ENCODE measurements at regions not wholly inside any gene's neighbourhood (a gene's known extent, or its start where the extent isn't known, plus 50 kb on each side); places are given as distances from the start of the nearest gene placed in this dataset.
A peak's percentile ranks its signal among the peaks of the same experiment; 100 is the strongest.

GRCh38 chr1:232452117-232452516 lies 177.8 kb downstream of the SIPA1L2 start:
- POLR2A ChIA-PET = no interaction called here
- Mint-ChIP-seq H3K27ac (no peak overlapping the region), H3K9me3 (no peaks in the 10 kb centered on the region), H3K4me1 (peaks cover 2% of the 10 kb centered on the region), H3K27me3 (peaks cover 5% of the 10 kb centered on the region), H3K36me3 (no peaks in the 10 kb centered on the region), H3K4me3 (no peak overlapping the region)
- ATAC-seq (ENCODE audit: low read depth) (peak; percentile 42), DNase-seq (no peak)

GRCh38 chr1:232451506-232451905 lies 178.4 kb downstream of the SIPA1L2 start:
- Mint-ChIP-seq H3K27ac (no peak overlapping the region), H3K36me3 (no peaks in the 10 kb centered on the region), H3K4me3 (no peak overlapping the region), H3K4me1 (peaks cover 2% of the 10 kb centered on the region), H3K9me3 (no peaks in the 10 kb centered on the region), H3K27me3 (peaks cover 5% of the 10 kb centered on the region)
- POLR2A ChIA-PET = no interaction called here
- ATAC-seq (ENCODE audit: low read depth) (no peak), DNase-seq (no peak)

GRCh38 chr1:232450615-232451014 lies 179.3 kb downstream of the SIPA1L2 start:
- peaks cover 2% of the 10 kb centered on the region for H3K4me1 Mint-ChIP-seq
- no peaks in the 10 kb centered on the region for H3K9me3 Mint-ChIP-seq
- ATAC-seq (ENCODE audit: low read depth) = no peak
- DNase-seq = no peak
- no peaks in the 10 kb centered on the region for H3K36me3 Mint-ChIP-seq
- POLR2A ChIA-PET = no interaction called here
- no peak overlapping the region for H3K4me3 Mint-ChIP-seq
- H3K27ac Mint-ChIP-seq = no peak overlapping the region
- peaks cover 5% of the 10 kb centered on the region for H3K27me3 Mint-ChIP-seq

GRCh38 chr1:232447125-232447524 lies 182.8 kb downstream of the SIPA1L2 start:
- ATAC-seq (ENCODE audit: low read depth) (no peak), DNase-seq (no peak)
- Mint-ChIP-seq H3K27ac (no peak overlapping the region), H3K9me3 (no peaks in the 10 kb centered on the region), H3K4me1 (peaks cover 2% of the 10 kb centered on the region), H3K4me3 (no peak overlapping the region), H3K36me3 (no peaks in the 10 kb centered on the region), H3K27me3 (peaks cover 5% of the 10 kb centered on the region)
- POLR2A ChIA-PET = no interaction called here

- ATAC-seq (ENCODE audit: low read depth) (no peak), DNase-seq (no peak)
- Mint-ChIP-seq H3K9me3 (no peaks in the 10 kb centered on the region), H3K36me3 (no peaks in the 10 kb centered on the region), H3K4me1 (peaks cover 2% of the 10 kb centered on the region), H3K4me3 (no peak overlapping the region), H3K27me3 (no peaks in the 10 kb centered on the region), H3K27ac (no peak overlapping the region)
- POLR2A ChIA-PET = no interaction called here
These were observed 184.4 kb downstream of the SIPA1L2 start for GRCh38 chr1:232445361-232446106.

- H3K27me3 Mint-ChIP-seq = peaks cover 2% of the 10 kb centered on the region
- POLR2A ChIA-PET = no interaction called here
These were observed 186.6 kb downstream of the SIPA1L2 start for GRCh38 chr1:232443372-232443771.

DNA sequence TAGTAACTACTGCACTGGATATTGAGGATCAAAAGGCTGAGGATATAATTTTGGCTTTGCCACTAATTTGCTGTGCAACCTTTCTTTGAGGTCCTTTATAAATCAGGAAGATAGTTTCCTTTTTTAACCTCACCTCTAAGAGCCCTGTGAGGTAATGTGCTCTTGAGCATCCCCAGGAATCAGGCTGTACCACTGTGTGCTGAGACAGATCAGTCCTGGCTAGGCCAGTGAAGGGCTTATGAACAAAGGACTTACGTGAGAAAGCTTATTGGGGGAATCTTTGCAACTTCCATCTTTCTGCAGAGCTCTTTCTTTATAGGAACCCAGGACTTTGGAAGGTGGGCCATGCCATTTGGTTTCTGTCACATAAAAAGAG lies 188.9 kb downstream of the SIPA1L2 start:
- Mint-ChIP-seq H3K9me3 (no peaks in the 10 kb centered on the region), H3K27ac (no peak overlapping the region), H3K36me3 (no peaks in the 10 kb centered on the region), H3K4me3 (no peak overlapping the region), H3K4me1 (peaks cover 2% of the 10 kb centered on the region), H3K27me3 (peaks cover 2% of the 10 kb centered on the region)
- POLR2A ChIA-PET = no interaction called here
- ATAC-seq (ENCODE audit: low read depth) (no peak), DNase-seq (no peak)

More at GRCh38 chr1:232443372-232443771, 186.6 kb downstream of the SIPA1L2 start:
- no peak overlapping the region for H3K4me3 Mint-ChIP-seq
- ATAC-seq (ENCODE audit: low read depth) = no peak
- H3K4me1 Mint-ChIP-seq = peaks cover 2% of the 10 kb centered on the region
- H3K27ac Mint-ChIP-seq = no peak overlapping the region
- DNase-seq = no peak
- H3K9me3 Mint-ChIP-seq = no peaks in the 10 kb centered on the region
- no peaks in the 10 kb centered on the region for H3K36me3 Mint-ChIP-seq

- ATAC-seq (ENCODE audit: low read depth) (no peak), DNase-seq (no peak)
- no peaks in the 10 kb centered on the region for H3K36me3 Mint-ChIP-seq
- H3K4me3 Mint-ChIP-seq = no peak overlapping the region
- H3K4me1 Mint-ChIP-seq = peaks cover 2% of the 10 kb centered on the region
- peaks cover 2% of the 10 kb centered on the region for H3K27me3 Mint-ChIP-seq
- no peaks in the 10 kb centered on the region for H3K9me3 Mint-ChIP-seq
- POLR2A ChIA-PET = no interaction called here
- no peak overlapping the region for H3K27ac Mint-ChIP-seq
These were observed 189.5 kb downstream of the SIPA1L2 start for GRCh38 chr1:232440325-232441035.

GRCh38 chr1:232439011-232439410 lies 190.9 kb downstream of the SIPA1L2 start:
- ATAC-seq (ENCODE audit: low read depth) = no peak
- no peaks in the 10 kb centered on the region for H3K36me3 Mint-ChIP-seq
- H3K4me3 Mint-ChIP-seq = no peak overlapping the region
- no peak for DNase-seq
- peaks cover 2% of the 10 kb centered on the region for H3K4me1 Mint-ChIP-seq
- POLR2A ChIA-PET = no interaction called here
- H3K27ac Mint-ChIP-seq = no peak overlapping the region
- no peaks in the 10 kb centered on the region for H3K9me3 Mint-ChIP-seq
- peaks cover 2% of the 10 kb centered on the region for H3K27me3 Mint-ChIP-seq

- Mint-ChIP-seq H3K9me3 (no peaks in the 10 kb centered on the region), H3K27me3 (peaks cover 2% of the 10 kb centered on the region)
- no peak for ATAC-seq (ENCODE audit: low read depth)
These were observed 191.5 kb downstream of the SIPA1L2 start for GRCh38 chr1:232438476-232438875.

DNA sequence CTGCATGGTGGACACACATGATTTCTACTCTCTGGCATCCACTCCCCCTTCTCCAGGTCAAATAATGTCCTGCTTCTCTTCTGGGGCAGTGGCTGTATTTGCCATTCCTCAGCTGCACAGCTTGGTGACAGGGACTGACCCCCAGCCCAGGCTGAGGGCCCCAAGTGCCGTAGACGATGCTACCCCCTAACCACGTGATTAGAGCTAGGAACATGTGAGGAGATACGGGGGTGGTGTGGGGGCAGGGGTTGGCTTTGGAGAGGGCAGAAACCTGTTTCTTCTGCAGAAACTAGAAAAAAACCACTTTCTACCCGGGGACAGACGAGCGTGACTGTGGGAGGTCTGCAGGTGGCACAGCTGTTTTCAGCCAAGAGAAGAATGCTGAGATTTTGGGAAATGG lies 192.4 kb downstream of the SIPA1L2 start:
- peaks cover 2% of the 10 kb centered on the region for H3K4me1 Mint-ChIP-seq
- DNase-seq (no peak), ATAC-seq (ENCODE audit: low read depth) (no peak)
- no peaks in the 10 kb centered on the region for H3K36me3 Mint-ChIP-seq
- H3K27me3 Mint-ChIP-seq = peaks cover 2% of the 10 kb centered on the region
- POLR2A ChIA-PET = no interaction called here
- H3K27ac Mint-ChIP-seq = no peak overlapping the region
- H3K4me3 Mint-ChIP-seq = no peak overlapping the region
- H3K9me3 Mint-ChIP-seq = no peaks in the 10 kb centered on the region

More at GRCh38 chr1:232438476-232438875, 191.5 kb downstream of the SIPA1L2 start:
- POLR2A ChIA-PET = no interaction called here
- H3K4me3 Mint-ChIP-seq = no peak overlapping the region
- no peak for DNase-seq
- H3K4me1 Mint-ChIP-seq = peaks cover 2% of the 10 kb centered on the region
- H3K36me3 Mint-ChIP-seq = no peaks in the 10 kb centered on the region
- no peak overlapping the region for H3K27ac Mint-ChIP-seq

DNA sequence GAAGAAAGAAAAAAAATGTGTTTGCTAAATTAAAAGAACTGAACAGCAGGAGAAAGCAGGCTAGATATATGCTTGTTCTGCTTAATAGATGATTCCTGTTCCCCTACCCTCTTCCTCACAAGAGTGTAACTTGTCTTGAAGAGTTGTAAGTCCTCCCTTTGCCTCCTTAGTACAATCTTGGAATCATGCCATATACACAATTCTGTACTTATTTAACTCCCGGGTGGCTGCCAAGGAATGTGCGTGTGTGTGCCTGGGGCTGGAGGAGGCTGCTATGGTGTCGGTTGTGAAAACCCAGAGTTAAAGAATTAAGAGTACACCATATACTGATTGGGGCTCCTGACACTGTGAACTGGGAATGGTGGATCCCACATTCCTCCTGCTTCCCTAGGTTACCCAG lies 194.2 kb downstream of the SIPA1L2 start:
- peaks cover 2% of the 10 kb centered on the region for H3K27me3 Mint-ChIP-seq
- POLR2A ChIA-PET = no interaction called here
- no peaks in the 10 kb centered on the region for H3K9me3 Mint-ChIP-seq
- ATAC-seq (ENCODE audit: low read depth) (no peak), DNase-seq (no peak)
- H3K4me3 Mint-ChIP-seq = no peak overlapping the region
- H3K4me1 Mint-ChIP-seq = no peaks in the 10 kb centered on the region
- H3K36me3 Mint-ChIP-seq = no peaks in the 10 kb centered on the region
- no peak overlapping the region for H3K27ac Mint-ChIP-seq

DNA sequence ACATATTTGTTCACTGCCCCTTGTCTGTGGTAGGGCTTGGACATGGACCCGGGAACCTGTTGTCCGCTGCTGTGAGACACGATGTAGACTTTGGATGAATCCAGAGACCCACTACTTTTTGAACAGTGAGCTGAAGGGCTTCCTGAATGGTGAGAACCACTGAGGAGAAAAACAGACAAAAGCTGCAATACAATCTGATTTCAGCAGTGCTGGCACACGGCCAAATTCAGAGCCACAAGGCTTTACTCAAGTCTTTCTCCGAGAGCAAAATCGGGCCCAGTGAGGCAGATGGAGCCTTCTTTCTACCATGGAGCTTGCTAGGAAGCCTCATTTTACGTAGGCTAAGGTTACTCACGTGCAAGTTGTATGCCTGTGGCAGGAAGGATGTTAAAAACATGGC lies 197.6 kb downstream of the SIPA1L2 start:
- Mint-ChIP-seq H3K36me3 (no peaks in the 10 kb centered on the region), H3K4me1 (no peaks in the 10 kb centered on the region), H3K27ac (no peak overlapping the region), H3K9me3 (no peaks in the 10 kb centered on the region), H3K27me3 (peaks cover 3% of the 10 kb centered on the region), H3K4me3 (no peak overlapping the region)
- ATAC-seq (ENCODE audit: low read depth) (no peak), DNase-seq (no peak)
- POLR2A ChIA-PET = no interaction called here

DNA sequence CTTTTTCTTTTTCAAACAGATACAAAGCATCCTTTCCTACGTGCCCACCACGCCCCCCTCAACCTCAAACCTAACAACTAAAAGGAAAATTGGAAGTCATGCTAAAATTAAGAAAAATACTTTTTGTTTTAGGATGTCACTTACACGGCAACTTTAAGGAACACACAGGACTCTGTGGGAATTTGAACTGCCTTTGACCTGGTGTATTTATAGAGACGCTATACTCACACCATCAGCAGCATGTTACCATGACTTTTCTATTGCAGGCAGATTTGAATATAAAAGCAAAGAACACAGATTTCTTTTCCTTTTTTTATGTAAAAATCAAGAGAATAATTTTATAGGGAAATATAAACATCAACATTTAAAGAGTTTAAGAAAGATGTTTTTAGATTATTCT lies 198.2 kb downstream of the SIPA1L2 start:
- no peak overlapping the region for H3K27ac Mint-ChIP-seq
- no peak overlapping the region for H3K4me3 Mint-ChIP-seq
- H3K27me3 Mint-ChIP-seq = peaks cover 3% of the 10 kb centered on the region
- DNase-seq = no peak
- no peaks in the 10 kb centered on the region for H3K36me3 Mint-ChIP-seq
- POLR2A ChIA-PET = no interaction called here
- ATAC-seq (ENCODE audit: low read depth) = no peak
- no peaks in the 10 kb centered on the region for H3K9me3 Mint-ChIP-seq
- no peaks in the 10 kb centered on the region for H3K4me1 Mint-ChIP-seq

All from activated naive CD8-positive, alpha-beta T cell treated with anti-CD3 and anti-CD28 coated beads, Interleukin-2, amount 10 ng/mL, durations not matched to agents 7 days and 5 days (primary cell).